ENCODE measurements at regions not wholly inside any gene's neighbourhood (a gene's known extent, or its start where the extent isn't known, plus 50 kb on each side); places are given as distances from the start of the nearest gene placed in this dataset.
A peak's percentile ranks its signal among the peaks of the same experiment; 100 is the strongest.

- Mint-ChIP-seq H3K4me1 (ENCODE audit: low read depth, unreplicated experiment) (no peaks in the 10 kb centered on the region), H3K9me3 (ENCODE audit: low read depth, unreplicated experiment) (no peaks in the 10 kb centered on the region), H3K4me3 (ENCODE audit: low read depth, unreplicated experiment) (no peak overlapping the region), H3K36me3 (ENCODE audit: insufficient read depth, unreplicated experiment) (no peaks in the 10 kb centered on the region), H3K27me3 (ENCODE audit: unreplicated experiment) (no peaks in the 10 kb centered on the region), H3K27ac (ENCODE audit: unreplicated experiment) (no peak overlapping the region)
- BruUV-seq (replicated peaks) = no TSS peak
- peak; percentile 63 for DNase-seq
- intact Hi-C loops (cut with micrococcal nuclease; ENCODE audit: unreplicated experiment) = loop anchor here (2.0 to 5.0 kb wide), 5 partner anchors 74 to 229 kb away; no protein-coding TSS in a partner anchor
- TF ChIP-seq, protein P1, sequence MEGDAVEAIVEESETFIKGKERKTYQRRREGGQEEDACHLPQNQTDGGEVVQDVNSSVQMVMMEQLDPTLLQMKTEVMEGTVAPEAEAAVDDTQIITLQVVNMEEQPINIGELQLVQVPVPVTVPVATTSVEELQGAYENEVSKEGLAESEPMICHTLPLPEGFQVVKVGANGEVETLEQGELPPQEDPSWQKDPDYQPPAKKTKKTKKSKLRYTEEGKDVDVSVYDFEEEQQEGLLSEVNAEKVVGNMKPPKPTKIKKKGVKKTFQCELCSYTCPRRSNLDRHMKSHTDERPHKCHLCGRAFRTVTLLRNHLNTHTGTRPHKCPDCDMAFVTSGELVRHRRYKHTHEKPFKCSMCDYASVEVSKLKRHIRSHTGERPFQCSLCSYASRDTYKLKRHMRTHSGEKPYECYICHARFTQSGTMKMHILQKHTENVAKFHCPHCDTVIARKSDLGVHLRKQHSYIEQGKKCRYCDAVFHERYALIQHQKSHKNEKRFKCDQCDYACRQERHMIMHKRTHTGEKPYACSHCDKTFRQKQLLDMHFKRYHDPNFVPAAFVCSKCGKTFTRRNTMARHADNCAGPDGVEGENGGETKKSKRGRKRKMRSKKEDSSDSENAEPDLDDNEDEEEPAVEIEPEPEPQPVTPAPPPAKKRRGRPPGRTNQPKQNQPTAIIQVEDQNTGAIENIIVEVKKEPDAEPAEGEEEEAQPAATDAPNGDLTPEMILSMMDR (IDR thresholded peaks at IDR 0.05; ENCODE audit: unreplicated experiment) = no peak
- CTCF ChIA-PET = interaction anchor here (0.6 kb wide), 1 partner anchor 56 kb away, joined by 4 read pairs; no protein-coding TSS in a partner anchor
Measured at GRCh38 chr1:185441605-185442004, 124.6 kb upstream of the IVNS1ABP start.

GRCh38 chr1:185440877-185441276 lies 123.8 kb upstream of the IVNS1ABP start:
- Mint-ChIP-seq H3K9me3 (ENCODE audit: low read depth, unreplicated experiment) (no peaks in the 10 kb centered on the region), H3K27me3 (ENCODE audit: unreplicated experiment) (no peaks in the 10 kb centered on the region), H3K4me1 (ENCODE audit: low read depth, unreplicated experiment) (no peaks in the 10 kb centered on the region), H3K4me3 (ENCODE audit: low read depth, unreplicated experiment) (no peak overlapping the region), H3K27ac (ENCODE audit: unreplicated experiment) (no peak overlapping the region), H3K36me3 (ENCODE audit: insufficient read depth, unreplicated experiment) (no peaks in the 10 kb centered on the region)
- no peak for DNase-seq
- intact Hi-C loops (cut with micrococcal nuclease; ENCODE audit: unreplicated experiment) = loop anchor here (2.0 to 5.0 kb wide), 5 partner anchors 74 to 230 kb away; no protein-coding TSS in a partner anchor
- no TSS peak for BruUV-seq (replicated peaks)
- CTCF ChIA-PET = interaction anchor here (0.6 to 2.2 kb wide), 4 partner anchors 51 to 155 kb away, joined by 3 to 7 read pairs (median 4); partner anchors contain the start of gene IVNS1ABP
- TF ChIP-seq, protein P1 (IDR thresholded peaks at IDR 0.05; ENCODE audit: unreplicated experiment) = no peak

DNA sequence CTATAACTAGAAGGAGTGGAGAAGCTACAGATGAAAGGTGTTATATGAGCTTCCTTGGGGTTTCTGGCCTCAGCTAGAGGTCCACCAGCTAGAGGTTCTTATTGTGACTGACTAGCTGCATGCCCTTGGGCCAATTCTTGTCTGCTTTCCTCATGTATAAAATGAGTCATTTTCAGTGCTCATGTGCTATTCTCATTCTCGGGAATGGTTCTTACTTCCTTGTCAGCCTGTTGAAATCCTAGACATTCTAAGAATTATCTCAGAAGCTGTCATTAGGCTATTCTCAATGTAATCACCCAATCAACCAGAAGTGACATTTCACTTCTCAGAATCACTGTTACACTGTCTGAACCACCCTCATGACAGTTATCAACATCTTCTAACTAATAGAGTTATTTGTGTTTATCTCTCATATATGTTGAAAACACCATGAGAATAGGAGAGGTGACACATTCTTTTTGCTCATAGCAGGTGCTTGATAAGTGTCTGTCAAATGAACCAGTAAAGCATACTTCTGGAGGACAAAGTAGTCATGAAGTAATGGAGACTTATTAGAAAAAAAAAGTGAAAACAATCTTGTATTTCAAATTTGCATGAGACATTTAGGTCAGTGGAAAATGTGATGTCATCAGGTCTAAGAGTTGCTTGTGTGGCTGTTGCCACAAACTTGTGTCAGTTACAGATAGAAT lies 122.8 kb upstream of the IVNS1ABP start:
- Mint-ChIP-seq H3K4me1 (ENCODE audit: low read depth, unreplicated experiment) (no peaks in the 10 kb centered on the region), H3K9me3 (ENCODE audit: low read depth, unreplicated experiment) (no peaks in the 10 kb centered on the region), H3K27me3 (ENCODE audit: unreplicated experiment) (no peaks in the 10 kb centered on the region), H3K27ac (ENCODE audit: unreplicated experiment) (no peak overlapping the region), H3K36me3 (ENCODE audit: insufficient read depth, unreplicated experiment) (no peaks in the 10 kb centered on the region), H3K4me3 (ENCODE audit: low read depth, unreplicated experiment) (no peak overlapping the region)
- intact Hi-C loops (cut with micrococcal nuclease; ENCODE audit: unreplicated experiment) = loop anchor here (2.0 to 5.0 kb wide), 5 partner anchors 73 to 231 kb away; no protein-coding TSS in a partner anchor
- DNase-seq = peak; percentile 61
- CTCF ChIA-PET = interaction anchor here (0.6 to 2.2 kb wide), 5 partner anchors 9 to 156 kb away, joined by 3 to 7 read pairs (median 3); partner anchors contain the start of gene IVNS1ABP
- TF ChIP-seq, protein P1 (IDR thresholded peaks at IDR 0.05; ENCODE audit: unreplicated experiment) = no peak
- no TSS peak for BruUV-seq (replicated peaks)

- H3K27me3 Mint-ChIP-seq (ENCODE audit: unreplicated experiment) = no peaks in the 10 kb centered on the region
Measured at GRCh38 chr1:185438936-185439335, 121.9 kb upstream of the IVNS1ABP start.

More at GRCh38 chr1:185438936-185439335, 121.9 kb upstream of the IVNS1ABP start:
- H3K4me1 Mint-ChIP-seq (ENCODE audit: low read depth, unreplicated experiment) = no peaks in the 10 kb centered on the region
- no peaks in the 10 kb centered on the region for H3K9me3 Mint-ChIP-seq (ENCODE audit: low read depth, unreplicated experiment)
- intact Hi-C loops (cut with micrococcal nuclease; ENCODE audit: unreplicated experiment) = no loop called here
- H3K27ac Mint-ChIP-seq (ENCODE audit: unreplicated experiment) = no peak overlapping the region
- CTCF ChIA-PET = interaction anchor here (0.7 to 2.2 kb wide), 2 partner anchors 122 to 157 kb away, joined by 3 to 6 read pairs; partner anchors contain the start of gene IVNS1ABP
- no peak overlapping the region for H3K4me3 Mint-ChIP-seq (ENCODE audit: low read depth, unreplicated experiment)
- TF ChIP-seq, protein P1 (IDR thresholded peaks at IDR 0.05; ENCODE audit: unreplicated experiment) = no peak
- BruUV-seq (replicated peaks) = no TSS peak
- no peaks in the 10 kb centered on the region for H3K36me3 Mint-ChIP-seq (ENCODE audit: insufficient read depth, unreplicated experiment)
- no peak for DNase-seq
